Activated T-helper 2 cell treated with anti-CD3 and anti-CD28 coated beads, Interferon-gamma antibody, Interleukin-2, Interleukin-4, amounts not matched to agents 10 μg/mL and 5 μg/mL and 100 μg/mL, durations not matched to agents 14 hours and 24 hours and 36 hours (primary cell): ENCODE measurements at regions not wholly inside any gene's neighbourhood (a gene's known extent, or its start where the extent isn't known, plus 50 kb on each side); places are given as distances from the start of the nearest gene placed in this dataset.

Source experiments
- DNase-seq: peaks from one replicate; pipeline ENCODE4 v3.0.0; 2021; ENCODE audit warnings: low spot score
- H3K27ac Mint-ChIP-seq: one replicate; pipeline ENCODE4 v1.8.0; 2021; ENCODE audit warnings: mixed read lengths
- H3K27me3 Mint-ChIP-seq: one replicate; pipeline ENCODE4 v1.8.0; 2021; ENCODE audit warnings: low read depth, mixed read lengths
- H3K36me3 Mint-ChIP-seq: one replicate; pipeline ENCODE4 v1.8.0; 2021; ENCODE audit warnings: low read depth, mixed read lengths
- H3K4me1 Mint-ChIP-seq: one replicate; pipeline ENCODE4 v1.8.0; 2021; ENCODE audit warnings: low read depth, mixed read lengths
- H3K4me3 Mint-ChIP-seq: one replicate; pipeline ENCODE4 v1.8.0; 2021; ENCODE audit warnings: low read depth, mild to moderate bottlenecking, moderate library complexity, mixed read lengths
- H3K9me3 Mint-ChIP-seq: one replicate; pipeline ENCODE4 v1.8.0; 2021; ENCODE audit warnings: mixed read lengths
- intact Hi-C: fragments of 100-400 bp; cut with micrococcal nuclease; formaldehyde crosslinking; loops from one replicate; pipeline ENCODE4 v1.15.1; 2023

DNA sequence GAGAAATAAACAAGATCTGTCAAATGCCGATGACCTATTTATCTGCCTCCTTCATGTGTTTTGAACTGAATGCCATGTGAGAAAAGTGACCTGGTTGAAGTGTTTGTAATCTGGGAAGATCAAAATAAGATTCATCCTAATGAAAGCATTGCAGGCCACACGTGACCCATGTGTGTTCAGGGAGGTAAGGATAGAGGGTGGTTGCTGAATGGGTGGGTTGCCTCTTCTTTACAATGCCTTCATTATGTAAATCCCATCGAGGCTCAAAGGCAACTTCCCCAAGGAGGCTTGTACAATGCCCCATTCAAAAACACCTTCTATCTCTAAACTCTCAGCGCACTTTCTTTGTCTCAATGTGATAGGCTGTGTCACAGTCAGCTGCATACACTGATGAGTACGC is 273.1 kb downstream of the LRATD1 start:
- Mint-ChIP-seq H3K27me3 (no peaks in the 10 kb centered on the region), H3K9me3 (no peaks in the 10 kb centered on the region), H3K4me3 (no peak overlapping the region), H3K4me1 (no peaks in the 10 kb centered on the region), H3K36me3 (no peaks in the 10 kb centered on the region), H3K27ac (no peak overlapping the region)
- DNase-seq = no peak
- intact Hi-C loops = loop anchor here (10.0 kb wide), 1 partner anchor 149 kb away; no protein-coding TSS in a partner anchor

DNA sequence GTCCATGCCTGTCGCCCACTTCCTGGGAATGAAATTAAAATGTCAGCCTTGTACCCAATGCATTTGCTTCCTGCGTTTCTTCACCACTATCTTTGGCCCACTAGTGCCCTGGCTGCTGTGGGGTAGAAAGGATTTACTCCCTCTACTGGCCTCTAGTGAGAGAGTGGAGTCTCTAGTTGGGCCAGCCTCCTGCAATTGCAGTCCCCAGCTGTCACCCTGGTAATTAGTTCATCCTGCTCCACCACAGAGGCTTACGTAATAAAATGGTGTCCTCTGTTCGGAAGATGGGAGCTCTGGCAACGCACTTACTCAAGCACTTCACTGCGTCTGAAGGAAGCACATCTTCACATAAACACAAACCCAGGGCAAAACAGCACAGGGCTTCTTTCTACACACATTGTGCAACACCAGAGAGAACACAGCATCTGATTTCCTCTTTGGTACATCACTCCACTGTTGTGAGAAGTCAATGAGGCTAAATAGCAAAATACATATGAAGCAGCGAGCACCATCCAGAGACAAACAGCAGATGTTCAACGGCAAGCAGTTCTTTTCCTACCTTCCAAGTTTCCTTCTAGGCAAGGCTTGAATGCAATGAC is 274.6 kb downstream of the LRATD1 start:
- no peak overlapping the region for H3K4me3 Mint-ChIP-seq
- intact Hi-C loops = loop anchor here (10.0 kb wide), 1 partner anchor 148 kb away; no protein-coding TSS in a partner anchor
- no peaks in the 10 kb centered on the region for H3K4me1 Mint-ChIP-seq
- no peaks in the 10 kb centered on the region for H3K9me3 Mint-ChIP-seq
- H3K36me3 Mint-ChIP-seq = no peaks in the 10 kb centered on the region
- H3K27me3 Mint-ChIP-seq = no peaks in the 10 kb centered on the region
- no peak overlapping the region for H3K27ac Mint-ChIP-seq
- no peak for DNase-seq

DNA sequence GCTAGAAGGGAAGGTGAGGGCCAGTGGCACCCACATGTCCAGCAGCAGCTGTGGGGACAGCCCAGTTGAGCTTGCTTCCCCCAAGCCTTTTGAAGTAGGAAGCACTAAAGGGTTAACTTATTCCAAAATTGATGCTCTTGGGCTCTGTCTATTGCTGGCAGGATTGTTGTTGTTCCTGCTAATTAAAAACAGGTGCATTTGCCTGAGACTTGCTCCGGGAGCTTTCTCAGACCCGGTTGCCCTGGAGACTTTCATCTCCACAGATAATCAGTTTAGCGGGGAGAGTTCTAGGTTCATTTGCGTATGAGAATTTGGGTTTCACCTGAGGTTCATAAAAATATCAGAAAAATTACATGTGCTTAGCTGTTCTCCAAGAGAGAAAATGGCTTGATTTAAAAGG is 277.3 kb downstream of the LRATD1 start:
- Mint-ChIP-seq H3K27me3 (no peaks in the 10 kb centered on the region), H3K36me3 (no peaks in the 10 kb centered on the region), H3K4me1 (no peaks in the 10 kb centered on the region), H3K27ac (no peak overlapping the region), H3K4me3 (no peak overlapping the region), H3K9me3 (no peaks in the 10 kb centered on the region)
- intact Hi-C loops = loop anchor here (10.0 kb wide), 1 partner anchor 145 kb away; no protein-coding TSS in a partner anchor
- DNase-seq = no peak

DNA sequence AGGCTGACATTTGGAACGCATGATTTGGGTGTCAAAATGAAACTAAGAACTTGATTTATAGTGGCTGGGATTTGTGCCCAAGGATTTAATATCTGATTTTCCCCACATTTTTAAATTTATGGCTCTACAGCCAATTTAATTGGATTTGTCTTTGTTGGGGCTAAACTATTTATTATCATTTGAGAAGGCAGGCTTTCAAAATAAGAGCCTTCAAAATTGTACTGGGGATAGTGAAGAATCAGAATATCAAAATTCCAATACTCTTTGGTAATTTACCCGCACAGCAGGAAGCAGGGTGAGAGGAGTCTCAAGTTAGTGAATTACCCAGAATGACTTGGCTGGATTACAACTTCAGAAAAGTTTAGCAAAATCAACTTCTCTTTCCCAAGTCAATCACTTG is 278.1 kb downstream of the LRATD1 start:
- Mint-ChIP-seq H3K4me3 (no peak overlapping the region), H3K9me3 (no peaks in the 10 kb centered on the region), H3K36me3 (no peaks in the 10 kb centered on the region), H3K27ac (no peak overlapping the region), H3K27me3 (no peaks in the 10 kb centered on the region), H3K4me1 (no peaks in the 10 kb centered on the region)
- DNase-seq = no peak
- intact Hi-C loops = no loop called here

DNA sequence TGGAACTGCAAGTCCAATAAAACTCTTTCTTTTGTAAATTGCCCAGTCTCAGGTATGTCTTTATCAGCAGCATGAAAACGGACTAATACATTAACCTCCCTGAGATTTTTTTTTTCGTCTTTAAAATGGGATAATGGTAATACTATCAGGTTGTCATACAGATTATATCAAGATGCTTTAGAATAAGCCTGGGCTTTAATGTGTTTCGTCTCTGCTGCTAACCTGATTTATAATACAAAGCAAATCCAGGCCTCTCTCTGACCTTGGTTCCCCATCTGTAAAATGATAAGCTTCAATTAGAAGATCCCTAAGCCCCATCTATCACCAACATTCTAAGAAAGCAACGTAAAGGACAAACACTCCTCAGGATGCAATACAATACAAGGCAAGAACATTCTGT is 283.5 kb downstream of the LRATD1 start:
- Mint-ChIP-seq H3K27ac (no peak overlapping the region), H3K36me3 (no peaks in the 10 kb centered on the region), H3K27me3 (no peaks in the 10 kb centered on the region), H3K4me1 (no peaks in the 10 kb centered on the region), H3K4me3 (no peak overlapping the region), H3K9me3 (no peaks in the 10 kb centered on the region)
- no peak for DNase-seq
- intact Hi-C loops = no loop called here

DNA sequence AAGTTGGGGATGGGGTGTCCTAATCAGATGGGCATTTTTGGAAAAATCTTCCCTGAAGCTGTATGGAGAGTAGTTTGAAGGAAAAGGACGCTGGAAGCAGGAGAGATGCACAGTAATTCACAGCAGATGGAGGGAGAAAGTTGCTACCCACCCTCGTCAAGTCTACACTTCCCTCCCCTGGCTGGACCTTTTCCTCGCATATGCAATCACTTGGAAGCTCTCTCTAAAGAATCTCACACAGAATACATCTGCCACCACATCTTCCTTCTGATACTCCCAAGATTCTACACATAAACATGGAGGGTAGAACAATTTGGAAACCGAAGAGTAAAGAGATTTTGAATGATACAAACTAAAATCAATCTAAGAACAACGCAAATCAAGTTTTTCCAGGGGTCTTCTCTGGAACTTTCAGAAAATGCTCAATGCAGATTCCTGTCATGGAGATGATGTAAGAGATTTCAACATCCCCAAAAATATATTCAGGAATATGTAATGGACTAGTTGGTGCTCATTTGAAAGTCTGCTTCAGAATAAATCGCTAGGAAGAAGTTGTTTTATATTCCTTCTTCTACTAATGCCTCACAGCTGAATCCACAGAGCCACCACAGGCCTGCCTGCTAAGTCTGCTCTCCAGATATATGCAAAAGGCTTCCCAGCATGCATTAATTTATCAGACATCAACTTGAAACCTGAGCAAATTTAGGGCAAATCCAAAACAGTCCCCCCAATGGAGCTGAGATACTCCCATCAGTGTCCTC is 291.5 kb downstream of the LRATD1 start:
- no peaks in the 10 kb centered on the region for H3K4me1 Mint-ChIP-seq
- H3K27me3 Mint-ChIP-seq = no peaks in the 10 kb centered on the region
- no peaks in the 10 kb centered on the region for H3K36me3 Mint-ChIP-seq
- DNase-seq = no peak
- H3K27ac Mint-ChIP-seq = no peak overlapping the region
- no peaks in the 10 kb centered on the region for H3K9me3 Mint-ChIP-seq
- no peak overlapping the region for H3K4me3 Mint-ChIP-seq
- intact Hi-C loops = no loop called here

DNA sequence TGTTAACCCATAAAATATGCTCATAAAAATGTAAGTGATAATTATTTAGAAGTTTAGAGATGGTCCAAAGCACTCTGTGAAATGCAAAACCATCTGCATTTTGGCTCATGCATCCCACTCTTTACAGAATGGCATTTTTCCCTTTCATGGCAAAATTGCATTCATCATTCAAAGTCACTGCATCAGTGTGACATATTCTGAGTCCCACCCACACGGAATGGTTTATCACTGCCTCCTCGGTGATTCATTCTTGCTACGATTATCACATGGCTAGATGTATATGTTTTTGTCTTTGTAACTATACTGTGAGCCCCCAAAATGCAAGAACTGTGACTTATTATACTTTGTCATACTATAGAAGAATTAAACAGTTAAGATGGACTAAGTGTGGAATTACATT is 293.0 kb downstream of the LRATD1 start:
- DNase-seq = no peak
- no peak overlapping the region for H3K4me3 Mint-ChIP-seq
- H3K4me1 Mint-ChIP-seq = no peaks in the 10 kb centered on the region
- H3K27ac Mint-ChIP-seq = no peak overlapping the region
- H3K36me3 Mint-ChIP-seq = no peaks in the 10 kb centered on the region
- intact Hi-C loops = no loop called here
- no peaks in the 10 kb centered on the region for H3K27me3 Mint-ChIP-seq
- no peaks in the 10 kb centered on the region for H3K9me3 Mint-ChIP-seq

DNA sequence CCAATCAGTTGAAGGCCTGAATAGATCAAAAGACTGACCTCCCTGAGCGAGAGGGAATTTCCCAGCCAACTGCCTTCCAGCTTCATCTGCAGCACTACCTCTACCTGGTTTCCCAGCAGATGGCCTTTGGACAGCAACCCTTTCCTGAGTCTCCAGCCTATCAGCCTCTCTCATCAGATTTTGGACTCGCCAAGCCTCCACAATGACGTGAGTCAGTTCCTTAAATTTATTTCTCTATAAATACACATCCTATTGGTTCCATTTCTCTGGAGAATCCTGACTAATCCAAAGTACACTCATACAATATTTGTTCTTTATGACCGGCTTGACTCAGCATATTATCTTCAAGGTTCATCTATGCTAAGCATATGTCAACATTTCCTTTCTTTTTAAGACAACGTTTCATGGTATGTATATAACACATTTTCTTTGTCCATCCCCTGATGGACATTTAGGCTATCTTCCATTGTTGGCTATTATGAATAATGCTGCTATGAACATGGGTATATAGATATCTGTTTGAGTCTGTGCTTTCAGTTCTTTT is 294.6 kb downstream of the LRATD1 start:
- DNase-seq = no peak
- Mint-ChIP-seq H3K4me3 (no peak overlapping the region), H3K27me3 (no peaks in the 10 kb centered on the region), H3K36me3 (no peaks in the 10 kb centered on the region), H3K9me3 (no peaks in the 10 kb centered on the region), H3K27ac (no peak overlapping the region), H3K4me1 (no peaks in the 10 kb centered on the region)
- intact Hi-C loops = no loop called here

DNA sequence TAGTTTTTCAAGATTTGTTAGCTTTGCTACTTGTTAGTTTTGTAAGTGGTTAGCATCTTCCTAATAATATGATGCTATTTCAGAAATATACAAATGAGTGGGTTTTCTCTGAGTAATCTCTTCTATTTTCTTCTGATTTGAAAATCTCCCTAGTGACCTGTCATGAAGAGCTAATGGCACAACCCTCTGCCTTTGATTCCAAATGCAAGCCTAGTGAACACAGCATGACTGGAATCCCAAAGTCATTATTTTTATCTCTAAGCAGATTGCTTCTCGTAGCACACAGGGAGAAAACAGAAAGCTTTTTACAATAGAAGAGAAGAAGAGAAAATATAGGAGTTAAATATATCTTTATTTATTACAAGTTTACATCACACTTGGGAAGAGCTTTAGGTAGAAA is 295.5 kb downstream of the LRATD1 start:
- Mint-ChIP-seq H3K4me3 (no peak overlapping the region), H3K4me1 (no peaks in the 10 kb centered on the region), H3K36me3 (no peaks in the 10 kb centered on the region), H3K27me3 (no peaks in the 10 kb centered on the region), H3K9me3 (no peaks in the 10 kb centered on the region), H3K27ac (no peak overlapping the region)
- intact Hi-C loops = no loop called here
- DNase-seq = no peak

DNA sequence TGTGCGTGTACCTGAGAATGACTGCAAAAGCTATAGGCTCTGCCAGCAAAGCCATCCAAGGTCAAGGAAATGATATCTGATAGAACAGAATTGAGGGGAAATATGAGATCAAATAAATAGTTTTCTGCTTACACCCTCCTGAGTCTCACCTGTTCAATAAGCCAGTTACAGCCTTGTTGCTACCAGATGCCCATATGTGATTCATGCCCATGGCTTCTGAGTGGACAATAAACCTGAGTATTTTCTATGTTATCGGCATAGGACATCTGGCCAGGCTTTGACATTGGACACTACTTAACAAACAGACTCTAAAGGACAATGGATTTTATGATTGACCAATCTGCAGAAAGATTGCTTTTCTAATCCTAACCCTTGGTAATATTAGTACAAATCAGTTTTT is 297.9 kb downstream of the LRATD1 start:
- intact Hi-C loops = no loop called here
- H3K9me3 Mint-ChIP-seq = no peaks in the 10 kb centered on the region

DNA sequence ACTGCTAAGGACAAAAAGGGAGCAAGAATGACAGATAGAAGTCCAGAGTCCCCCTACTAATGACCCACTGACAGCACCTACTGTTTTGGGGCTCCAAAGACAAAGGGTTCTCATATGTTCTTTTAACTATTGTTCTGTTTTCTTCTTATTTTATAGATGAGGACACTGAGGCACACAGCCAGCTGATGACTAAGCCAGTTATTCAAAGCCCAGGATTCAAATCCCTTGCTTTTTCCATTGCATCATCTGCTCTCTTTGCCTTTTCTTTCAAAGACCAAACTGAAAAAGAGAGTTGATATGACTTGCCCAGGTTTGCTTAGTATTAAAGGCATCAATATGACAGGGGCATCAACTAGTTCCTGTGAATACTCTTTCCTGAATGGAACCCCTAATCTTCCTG is 299.8 kb downstream of the LRATD1 start:
- no peak for DNase-seq
- Mint-ChIP-seq H3K4me3 (no peak overlapping the region), H3K36me3 (no peaks in the 10 kb centered on the region), H3K9me3 (no peaks in the 10 kb centered on the region), H3K27ac (no peak overlapping the region), H3K4me1 (no peaks in the 10 kb centered on the region), H3K27me3 (no peaks in the 10 kb centered on the region)
- intact Hi-C loops = no loop called here

More for the DNA sequence above, 297.9 kb downstream of the LRATD1 start:
- H3K4me1 Mint-ChIP-seq = no peaks in the 10 kb centered on the region
- DNase-seq = no peak
- no peak overlapping the region for H3K4me3 Mint-ChIP-seq
- no peaks in the 10 kb centered on the region for H3K27me3 Mint-ChIP-seq
- no peaks in the 10 kb centered on the region for H3K36me3 Mint-ChIP-seq
- H3K27ac Mint-ChIP-seq = no peak overlapping the region

DNA sequence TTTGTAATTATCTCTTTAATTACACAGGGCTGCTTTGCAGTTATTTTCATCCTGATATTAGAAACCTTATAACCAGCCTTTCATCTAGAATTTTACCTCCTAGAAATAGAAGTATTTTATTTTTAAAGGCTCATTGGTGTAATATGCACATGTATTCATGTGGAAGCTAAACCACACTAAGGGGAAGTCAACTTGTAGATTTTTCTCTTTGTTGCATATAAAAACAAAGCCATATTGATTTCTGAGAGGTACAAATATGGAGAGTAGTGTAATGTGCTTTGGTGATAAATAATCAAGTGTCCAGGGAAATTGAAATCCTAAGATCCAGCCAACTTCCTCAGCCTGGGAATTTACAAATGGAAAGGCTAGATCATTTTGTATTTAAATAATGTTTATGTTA is 301.2 kb downstream of the LRATD1 start:
- no peaks in the 10 kb centered on the region for H3K9me3 Mint-ChIP-seq
- H3K27me3 Mint-ChIP-seq = no peaks in the 10 kb centered on the region
- no peak for DNase-seq
- no peak overlapping the region for H3K4me3 Mint-ChIP-seq
- no peak overlapping the region for H3K27ac Mint-ChIP-seq
- H3K4me1 Mint-ChIP-seq = no peaks in the 10 kb centered on the region
- H3K36me3 Mint-ChIP-seq = no peaks in the 10 kb centered on the region
- intact Hi-C loops = no loop called here

DNA sequence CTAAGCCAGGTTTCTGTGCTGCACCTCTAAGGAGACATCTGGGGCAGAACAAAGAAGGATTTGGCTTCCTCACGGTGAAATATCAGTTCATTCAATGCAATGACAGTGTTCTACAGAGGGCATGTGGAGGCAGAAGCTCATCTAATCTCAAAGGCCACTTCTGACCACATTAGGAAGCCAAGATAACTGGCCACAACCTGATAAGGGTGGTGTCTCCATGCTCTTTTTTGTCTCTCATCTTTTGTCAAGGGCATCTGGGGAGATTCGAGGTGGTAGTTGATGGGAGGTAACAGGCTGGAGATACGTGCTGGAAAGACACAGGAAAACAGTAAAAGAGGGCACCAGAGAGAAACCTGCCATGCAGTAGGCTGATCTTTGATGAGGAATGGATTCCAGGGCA is 303.9 kb downstream of the LRATD1 start:
- Mint-ChIP-seq H3K9me3 (no peaks in the 10 kb centered on the region), H3K4me1 (no peaks in the 10 kb centered on the region), H3K36me3 (no peaks in the 10 kb centered on the region), H3K27ac (no peak overlapping the region), H3K4me3 (no peak overlapping the region), H3K27me3 (no peaks in the 10 kb centered on the region)
- no peak for DNase-seq
- intact Hi-C loops = no loop called here
